IMR-90 (cell line): ENCODE measurements at regions not wholly inside any gene's neighbourhood (a gene's known extent, or its start where the extent isn't known, plus 50 kb on each side); places are given as distances from the start of the nearest gene placed in this dataset.

Experiments
- ATAC-seq: fragments of 200-7000 bp; cut with Tn5 transposase; 2 replicates; pipeline ENCODE4 v1.9.1; 2020; ENCODE audit warnings: low read depth, mild to moderate bottlenecking, moderate library complexity
- BruUV-seq: library from RNA; stranded (reverse); fragments of 400-500 nt; replicated peaks from 2 replicates; lab custom pipeline; 2021; lab: Mats Ljungman, UMichigan
- CTCF ChIA-PET: fragments of 300-600 bp; formaldehyde crosslinking; extraction: SDS; loops from one replicate; lab custom pipeline; 2021; ENCODE audit warnings: antibody characterized with exemption; lab: Yijun Ruan, JAX
- POLR2A ChIA-PET: fragments of 300-600 bp; sonication (Branson Sonifier 250); formaldehyde crosslinking; loops from one replicate; lab custom pipeline; 2022; ENCODE audit warnings: antibody characterized with exemption; ENCODE audit not compliant: unreplicated experiment; lab: Charles Lee
- DNase-seq: peaks from one replicate; pipeline ENCODE4 v3.0.0; 2013
- H2AFZ ChIP-seq: replicated peaks from 2 replicates; pipeline ENCODE3; 2013; ENCODE audit warnings: low read length, mild to moderate bottlenecking; ENCODE audit not compliant: poor library complexity
- H2AK5ac ChIP-seq: 2 replicates; pipeline ENCODE4 v1.6.1; 2013; ENCODE audit warnings: low read depth, low read length, inconsistent platforms
- H2AK9ac ChIP-seq: replicated peaks from 2 replicates; pipeline ENCODE3; 2013; ENCODE audit warnings: mild to moderate bottlenecking, low read depth, low read length, moderate library complexity; ENCODE audit not compliant: poor library complexity
- H2BK120ac ChIP-seq: 2 replicates; pipeline ENCODE4 v1.6.1; 2013; ENCODE audit warnings: low read depth, low read length, inconsistent platforms
- H2BK15ac ChIP-seq: 3 replicates; pipeline ENCODE4 v1.6.1; 2013; ENCODE audit warnings: low read depth, low read length, inconsistent platforms
- H2BK20ac ChIP-seq: 2 replicates; pipeline ENCODE4 v1.6.1; 2013; ENCODE audit warnings: low read depth, mild to moderate bottlenecking, inconsistent platforms, low read length, moderate library complexity
- H2BK5ac ChIP-seq: 2 replicates; pipeline ENCODE4 v1.6.1; 2013; ENCODE audit warnings: mild to moderate bottlenecking, low read depth, low read length, inconsistent platforms; ENCODE audit not compliant: poor library complexity, severe bottlenecking
- H3K14ac ChIP-seq: replicated peaks from 2 replicates; pipeline ENCODE4 v1.6.1; 2013; ENCODE audit warnings: low read depth, low read length, inconsistent platforms
- H3K18ac ChIP-seq: 2 replicates; pipeline ENCODE4 v1.6.1; 2013; ENCODE audit warnings: low read depth, low read length, control low read depth
- H3K23ac ChIP-seq: 2 replicates; pipeline ENCODE4 v1.6.1; 2013; ENCODE audit warnings: low read depth, low read length, inconsistent platforms
- H3K27ac ChIP-seq: 2 replicates; pipeline ENCODE4 v1.5.1; 2013; ENCODE audit warnings: mild to moderate bottlenecking, control low read depth, low read length; ENCODE audit not compliant: insufficient read depth
- H3K27me3 ChIP-seq: 2 replicates; pipeline ENCODE4 v1.6.1; 2013; ENCODE audit warnings: low read length; ENCODE audit not compliant: control insufficient read depth, insufficient read depth
- H3K36me3 ChIP-seq: 2 replicates; pipeline ENCODE4 v1.6.1; 2013; ENCODE audit warnings: low read length, mixed read lengths; ENCODE audit not compliant: control insufficient read depth, insufficient read depth
- H3K4ac ChIP-seq: 2 replicates; pipeline ENCODE4 v1.6.1; 2013; ENCODE audit warnings: low read depth, low read length, inconsistent platforms
- H3K4me1 ChIP-seq: 2 replicates; pipeline ENCODE4 v1.6.1; 2013; ENCODE audit warnings: low read length, mixed read lengths; ENCODE audit not compliant: control insufficient read depth, insufficient read depth
- H3K4me2 ChIP-seq: 2 replicates; pipeline ENCODE4 v1.6.1; 2013; ENCODE audit warnings: low read depth, mild to moderate bottlenecking, control low read depth, low read length, moderate library complexity
- H3K4me3 ChIP-seq: 2 replicates; pipeline ENCODE4 v1.5.1; 2013; ENCODE audit warnings: low read depth, mild to moderate bottlenecking, control low read depth, low read length, moderate library complexity; ENCODE audit not compliant: insufficient read depth
- H3K56ac ChIP-seq: 2 replicates; pipeline ENCODE4 v1.6.1; 2013; ENCODE audit warnings: low read length, inconsistent platforms; ENCODE audit not compliant: insufficient read depth; ENCODE audit errors: extremely low read depth
- H3K79me1 ChIP-seq, 2 experiments: 2 replicates each; pipeline ENCODE4 v1.6.1; 2013; ENCODE audit warnings: low read length in 2 of 2, inconsistent platforms in 1 of 2, low read depth in 1 of 2
- H3K9ac ChIP-seq: 2 replicates; pipeline ENCODE4 v1.6.1; 2013; ENCODE audit warnings: low read depth, low read length, control low read depth
- H3K9me1 ChIP-seq: 2 replicates; pipeline ENCODE4 v1.6.1; 2013; ENCODE audit warnings: low read length, inconsistent platforms; ENCODE audit not compliant: insufficient read depth
- H3K9me3 ChIP-seq: 2 replicates; pipeline ENCODE4 v1.6.1; 2013; ENCODE audit warnings: low read length; ENCODE audit not compliant: control insufficient read depth, insufficient read depth
- H4K20me1 ChIP-seq: 2 replicates; pipeline ENCODE4 v1.6.1; 2013; ENCODE audit warnings: low read length, inconsistent platforms; ENCODE audit not compliant: insufficient read depth
- H4K5ac ChIP-seq: 2 replicates; pipeline ENCODE4 v1.6.1; 2013; ENCODE audit warnings: mild to moderate bottlenecking, low read depth, low read length, control low read depth
- H4K8ac ChIP-seq, 2 experiments: 2 replicates each; pipeline ENCODE4 v1.6.1; 2013; ENCODE audit warnings: low read depth in 2 of 2, low read length in 2 of 2, control low read depth in 1 of 2, inconsistent platforms in 1 of 2
- H4K91ac ChIP-seq: 2 replicates; pipeline ENCODE4 v1.6.1; 2013; ENCODE audit warnings: low read depth, low read length, inconsistent platforms; ENCODE audit not compliant: insufficient read depth
- BHLHE40 ChIP-seq: fragments of 150-350 bp; IDR thresholded peaks from 2 replicates; pipeline ENCODE4 v1.6.1; 2016; ENCODE audit warnings: mild to moderate bottlenecking, low read depth, low read length
- WGBS, 2 experiments: methylation state at CpG; one replicate each; pipeline versions ENCODE4 v1.1.5 to v1.1.7; 2013; ENCODE audit warnings: missing lambda C conversion rate in 2 of 2; ENCODE audit not compliant: insufficient read length in 1 of 2; ENCODE audit errors: extremely low coverage in 2 of 2; 5-methylcytosine and 5-hydroxymethylcytosine counted together
- dilution Hi-C: fragments of 300-500 bp; cut with HindIII; formaldehyde crosslinking; loops from one replicate; pipeline ENCODE4 v1.14.3; 2018; ENCODE audit warnings: low sequenced_read_pairs; ENCODE audit not compliant: unreplicated experiment
- in situ Hi-C: fragments of 300-500 bp; cut with MboI; formaldehyde crosslinking; loops from 3 replicates; pipeline ENCODE4 v1.14.3; 2019; ENCODE audit warnings: low sequenced_read_pairs, inconsistent platforms, mixed read lengths
- intact Hi-C: fragments of 100-400 bp; cut with micrococcal nuclease; formaldehyde crosslinking; loops from 2 replicates; pipeline ENCODE4 v1.10.0; 2022

DNA sequence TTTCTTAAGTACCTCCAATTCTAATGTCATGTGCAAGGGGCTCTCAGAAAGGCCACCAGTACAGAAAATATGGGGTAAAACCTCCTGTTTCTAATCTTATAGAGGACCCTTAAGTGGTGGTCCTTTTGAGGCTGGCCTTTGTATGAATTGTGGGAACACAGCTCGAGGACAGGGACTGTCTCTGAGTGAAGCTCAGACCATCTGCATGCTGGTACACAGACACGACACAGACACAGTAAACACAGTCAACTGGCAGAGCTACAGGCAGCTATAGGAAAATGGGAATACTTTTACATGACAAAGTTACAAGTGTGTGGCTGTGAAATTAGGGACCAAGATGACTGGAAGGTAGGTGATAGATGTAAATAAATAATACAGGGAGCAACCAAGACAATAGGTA lies 143.9 kb upstream of the PREP start:
- peak overlapping the region; percentile 52; the same call in 1 of the 2 replicates for H2BK120ac ChIP-seq
- H3K9me1 ChIP-seq = no peaks in the 10 kb centered on the region
- no peak overlapping the region for H3K23ac ChIP-seq
- no peak overlapping the region for H3K4me2 ChIP-seq
- intact Hi-C loops = no loop called here
- H3K79me1 ChIP-seq = no peaks in the 10 kb centered on the region
- no TSS peak for BruUV-seq
- DNase-seq (no peak), ATAC-seq (no peak)
- ChIA-PET CTCF (no interaction called here), POLR2A (no interaction called here)
- no peak overlapping the region for H3K27ac ChIP-seq
- peak overlapping the region; percentile 48; the same call in 1 of the 2 replicates for H2BK20ac ChIP-seq
- H4K8ac ChIP-seq = peak overlapping the region in 1 of 2 experiments; percentile 39; a peak in 1 of 4 replicates
- peak overlapping the region; percentile 46; the same call in 1 of the 3 replicates for H2BK15ac ChIP-seq
- no CpG with 5 or more reads among the region's 2 CpGs for WGBS, 2 experiments
- no peak overlapping the region for H4K91ac ChIP-seq
- H3K36me3 ChIP-seq = no peaks in the 10 kb centered on the region
- H3K9me3 ChIP-seq = no peaks in the 10 kb centered on the region
- H2AFZ ChIP-seq = no peak overlapping the region
- no peak overlapping the region for H2AK9ac ChIP-seq
- H3K4me3 ChIP-seq = no peak overlapping the region
- H4K20me1 ChIP-seq = no peaks in the 10 kb centered on the region
- no peak overlapping the region for H3K56ac ChIP-seq
- no peak overlapping the region for H3K18ac ChIP-seq
- peaks cover 2% of the 10 kb centered on the region; the same call in 1 of the 2 replicates for H3K4me1 ChIP-seq
- in situ Hi-C loops = no loop called here
- 0 out of 2 replicates have a peak overlapping the region, but pooled peaks have one; percentile 34 for H3K14ac ChIP-seq
- no peak overlapping the region for H4K5ac ChIP-seq
- no peaks in the 10 kb centered on the region for H3K27me3 ChIP-seq
- dilution Hi-C loops = no loop called here
- H3K9ac ChIP-seq = no peak overlapping the region
- H2BK5ac ChIP-seq = no peak overlapping the region
- no peak for TF ChIP-seq BHLHE40
- peak overlapping the region; percentile 60; the same call in 1 of the 2 replicates for H3K4ac ChIP-seq
- 0 out of 2 replicates have a peak overlapping the region, but pooled peaks have one; percentile 17 for H2AK5ac ChIP-seq
